HG03575 (cell line): ENCODE measurements at regions not wholly inside any gene's neighbourhood (a gene's known extent, or its start where the extent isn't known, plus 50 kb on each side); places are given as distances from the start of the nearest gene placed in this dataset.

Experiments
- ATAC-seq: cut with Tn5 transposase; IDR thresholded peaks from one replicate; pipeline ENCODE4 v1.9.1; 2021; ENCODE audit not compliant: unreplicated experiment, insufficient number of reproducible peaks, low FRiP score; ENCODE audit errors: extremely low read depth

DNA sequence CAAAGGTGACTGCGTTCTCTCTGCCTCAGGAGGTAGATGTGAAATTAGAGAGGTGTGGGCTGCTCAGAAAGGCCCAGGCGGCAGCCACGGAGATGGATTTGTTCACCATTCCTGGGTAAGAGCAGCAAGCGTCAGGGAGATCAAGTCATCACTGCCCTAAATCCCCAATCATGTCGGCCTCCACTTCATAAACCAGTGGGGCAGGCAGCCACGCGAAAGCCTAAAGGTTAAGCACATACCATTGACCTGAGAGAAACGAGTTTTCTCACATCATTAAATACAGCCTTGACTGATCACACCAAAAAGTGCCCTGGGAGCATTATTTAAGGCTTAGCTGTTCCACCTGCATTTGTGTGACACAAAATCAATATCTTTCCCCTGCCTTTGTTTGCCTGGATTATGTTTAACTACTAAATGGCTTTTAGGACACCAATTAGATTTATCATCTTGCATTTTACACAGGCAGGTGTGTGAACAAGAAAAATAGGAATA is 50.7 kb upstream of the FOXB1 start:
- ATAC-seq = no peak

DNA sequence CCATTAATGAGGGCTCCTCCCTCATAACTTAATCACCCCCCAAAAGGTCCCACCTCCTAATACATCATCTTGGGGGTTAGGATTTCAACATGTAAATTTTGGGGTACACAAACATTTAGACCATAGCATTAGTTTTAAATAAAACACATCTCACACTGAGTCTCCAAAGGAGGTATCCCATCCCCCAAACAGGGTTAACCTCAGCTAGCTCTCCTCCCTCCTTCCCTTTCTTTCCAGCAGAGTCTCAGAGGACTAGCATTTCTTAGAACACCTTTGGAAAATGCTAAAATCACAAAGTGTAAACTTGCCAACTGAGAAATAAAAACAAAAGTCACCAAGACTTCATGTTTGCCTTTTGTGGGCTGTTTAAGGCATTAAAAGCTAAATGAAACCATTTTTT is 51.2 kb upstream of the FOXB1 start:
- no peak for ATAC-seq

DNA sequence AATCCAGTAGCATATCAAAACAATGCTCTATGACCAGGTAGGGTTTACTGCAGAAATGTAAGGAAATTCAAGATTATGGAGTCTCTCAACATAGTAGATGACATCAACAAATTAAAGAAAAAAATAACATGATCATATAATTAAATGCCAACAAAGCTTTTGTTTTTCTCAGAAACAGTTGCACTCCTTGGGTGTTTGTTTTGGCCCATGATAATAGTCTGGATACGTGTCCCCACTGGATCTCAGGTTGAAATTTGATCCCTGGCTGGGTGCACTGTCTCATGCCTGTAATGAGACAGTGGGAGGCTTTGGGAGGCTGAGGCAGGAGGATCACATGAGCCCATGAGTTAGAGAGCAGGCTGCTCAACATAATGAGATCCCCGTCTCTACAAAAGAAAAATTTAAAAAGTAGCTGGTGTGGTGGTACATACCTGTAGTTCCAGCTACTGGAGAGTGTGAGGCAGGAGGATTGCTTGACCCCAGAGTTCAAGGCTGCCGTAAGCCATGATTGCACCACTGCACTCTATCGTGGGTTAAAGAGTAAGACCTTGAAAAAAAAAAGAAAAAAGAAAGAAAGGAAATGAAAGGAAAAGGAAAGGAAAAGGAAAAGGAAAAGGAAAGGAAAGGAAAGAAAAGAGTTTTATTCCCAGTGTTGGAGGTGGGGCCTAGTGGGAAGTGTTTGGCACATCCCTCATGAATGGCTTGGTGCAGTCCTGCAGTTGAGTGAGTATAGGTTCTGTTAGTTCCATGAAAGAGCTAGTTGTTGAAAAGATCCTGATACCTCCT is 53.3 kb upstream of the FOXB1 start:
- ATAC-seq = no peak

DNA sequence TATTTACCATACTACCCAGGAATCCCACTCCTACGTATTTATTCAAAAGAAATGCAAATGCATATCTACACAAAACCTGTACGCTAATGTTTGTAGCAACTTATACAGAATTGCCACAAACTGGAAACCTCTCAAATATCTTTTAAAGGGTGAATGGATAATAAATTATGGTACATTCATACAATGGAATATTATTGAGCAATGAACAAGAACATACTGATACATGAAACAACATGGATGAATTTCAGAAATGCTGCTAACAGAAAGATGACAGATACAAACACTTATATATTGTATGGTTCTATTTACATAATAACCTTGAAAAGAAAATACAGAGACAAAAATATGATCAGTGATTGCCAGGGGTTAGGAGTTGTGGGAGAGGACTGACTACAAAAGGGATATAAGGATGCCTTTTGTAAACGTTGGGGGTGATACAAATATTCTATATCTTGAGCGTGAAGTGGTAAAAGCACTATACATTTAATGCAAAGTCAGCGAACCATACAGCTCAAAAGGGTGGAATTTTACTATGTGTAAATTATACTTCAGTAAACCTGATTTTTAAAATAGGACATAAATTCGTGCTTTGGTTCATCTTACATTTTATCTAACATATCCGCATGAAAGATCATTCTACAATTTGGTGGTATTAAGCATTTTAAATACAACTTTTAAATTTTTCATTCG is 55.0 kb upstream of the FOXB1 start:
- no peak for ATAC-seq

DNA sequence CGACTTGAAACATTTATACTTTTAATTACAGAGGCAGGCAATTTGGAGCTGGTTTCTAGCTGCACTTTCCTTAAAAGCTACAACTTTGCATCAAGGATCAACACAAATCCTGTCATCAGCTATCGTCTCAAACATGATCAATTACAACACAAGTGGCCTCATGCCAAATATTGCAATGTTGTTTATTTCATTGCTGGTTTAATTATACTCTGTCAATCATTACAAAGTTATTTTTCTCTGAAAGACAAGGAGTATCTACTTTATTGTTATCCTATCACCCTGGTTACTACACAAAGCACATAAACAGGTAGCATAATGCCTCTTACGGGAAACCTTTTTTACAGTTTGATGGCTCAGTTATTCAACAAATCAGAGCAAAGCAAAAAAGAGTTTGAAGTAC is 58.0 kb upstream of the FOXB1 start:
- no peak for ATAC-seq

DNA sequence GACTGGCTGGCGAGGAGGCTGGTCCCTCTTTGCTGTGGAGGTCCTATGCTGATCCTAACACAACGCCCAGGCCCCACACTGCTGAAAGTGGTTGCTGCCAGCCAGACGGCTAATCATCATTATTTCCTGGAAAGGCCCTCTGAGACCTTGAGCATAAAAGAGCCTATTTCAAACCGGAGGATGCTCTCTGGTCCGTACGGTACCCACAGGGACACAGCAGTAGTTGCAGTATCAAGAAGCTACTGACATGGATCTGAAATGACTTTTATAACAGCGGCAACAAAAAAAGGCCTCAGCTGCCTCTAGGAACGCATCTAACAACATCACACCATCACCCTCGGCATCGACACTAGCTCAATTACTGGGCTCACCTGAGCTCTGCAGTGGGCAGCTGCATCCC is 59.1 kb upstream of the FOXB1 start:
- ATAC-seq = no peak

DNA sequence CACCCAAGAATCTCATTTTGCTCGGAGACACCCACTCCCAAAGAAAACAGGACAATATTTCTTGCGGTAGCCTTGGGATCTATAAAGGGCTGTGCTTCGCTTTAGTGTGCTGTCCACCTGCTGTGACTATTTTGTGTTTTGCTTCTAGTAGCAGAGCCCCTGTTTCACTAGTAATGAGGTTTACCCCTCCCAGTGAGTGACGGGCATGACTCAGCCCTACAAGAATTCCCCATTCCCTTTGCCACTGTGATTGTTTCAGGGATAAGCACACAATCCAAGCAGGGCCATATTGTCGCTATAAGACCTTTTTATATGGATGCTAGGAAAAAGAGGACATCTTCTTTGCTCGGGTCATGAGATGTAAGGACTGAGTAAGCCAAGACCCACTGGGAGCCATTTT is 62.5 kb upstream of the FOXB1 start:
- no peak for ATAC-seq

DNA sequence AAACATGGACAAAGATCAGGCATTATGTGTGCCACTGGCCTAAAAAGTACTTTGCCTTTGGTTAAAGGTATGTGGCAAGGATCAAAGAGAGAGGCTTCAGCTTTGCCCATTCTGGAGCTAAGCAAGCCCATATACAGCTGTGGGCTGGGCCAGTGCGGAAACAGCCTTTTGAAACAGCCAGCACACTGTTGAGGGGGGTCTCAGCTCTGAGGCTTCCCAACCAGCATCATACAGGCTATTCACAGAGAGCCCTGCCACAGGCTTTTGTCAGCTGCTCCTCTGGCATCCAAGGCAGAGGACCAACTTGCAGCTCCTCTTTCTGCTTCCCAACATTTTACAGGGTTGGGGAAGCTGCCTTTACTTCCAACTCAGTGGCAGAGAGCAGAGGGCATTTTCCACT is 63.2 kb upstream of the FOXB1 start:
- ATAC-seq = no peak

DNA sequence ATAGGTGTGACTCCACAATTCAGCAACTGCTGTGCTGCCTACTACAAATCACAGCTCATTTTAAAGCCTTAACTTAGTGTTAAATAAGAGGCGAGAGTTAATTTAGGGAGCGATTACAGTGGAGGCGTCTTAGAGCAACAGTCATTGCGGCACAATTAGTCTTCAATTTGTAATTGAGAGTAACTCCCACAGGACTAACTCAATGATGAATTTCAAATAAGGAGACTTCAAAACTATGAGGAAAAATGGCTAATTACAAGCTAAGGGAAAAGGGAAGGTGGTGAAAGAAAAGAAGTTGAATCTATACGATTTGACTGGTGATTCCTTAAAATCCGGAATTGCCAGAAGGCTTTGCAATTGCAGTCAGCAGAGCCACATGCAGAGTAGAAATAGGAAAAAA is 63.7 kb upstream of the FOXB1 start:
- no peak for ATAC-seq

DNA sequence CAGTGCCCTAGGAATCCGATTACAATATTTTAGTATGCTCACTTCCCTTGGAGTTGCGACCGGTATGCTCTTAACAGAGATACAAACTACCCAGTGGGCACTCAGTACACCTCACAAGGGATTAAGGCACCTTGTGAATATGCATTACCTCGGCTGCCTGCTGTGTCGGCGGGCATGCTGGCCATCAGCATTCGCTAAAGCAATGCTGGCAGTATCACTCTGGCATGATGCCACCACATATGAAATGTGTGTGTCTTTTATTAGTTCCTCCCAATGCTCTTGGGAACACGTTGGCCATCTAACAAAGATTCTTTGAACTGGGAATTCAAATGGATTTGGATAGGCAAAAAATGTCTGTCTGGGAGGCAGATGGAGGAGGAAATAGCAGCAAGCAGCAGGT is 67.4 kb upstream of the FOXB1 start:
- ATAC-seq = no peak

DNA sequence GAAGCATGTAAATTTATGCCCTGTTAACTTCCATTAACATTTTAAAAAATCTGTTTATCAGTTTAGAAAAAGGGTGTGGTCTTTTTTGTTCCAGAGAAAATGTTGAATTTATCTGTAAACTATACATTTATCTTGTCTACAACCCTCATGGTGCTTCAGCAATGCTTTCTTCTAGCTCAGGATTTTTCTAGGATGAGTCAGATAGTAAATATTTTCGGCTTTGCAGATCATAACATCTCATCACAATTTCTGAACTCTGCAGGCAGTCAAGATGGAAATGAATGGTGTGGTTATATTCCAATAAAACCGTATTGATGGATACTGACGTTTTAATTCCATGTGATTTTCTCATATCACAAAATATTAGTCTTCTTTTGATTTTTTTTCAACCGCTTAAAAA is 70.5 kb upstream of the FOXB1 start:
- no peak for ATAC-seq

DNA sequence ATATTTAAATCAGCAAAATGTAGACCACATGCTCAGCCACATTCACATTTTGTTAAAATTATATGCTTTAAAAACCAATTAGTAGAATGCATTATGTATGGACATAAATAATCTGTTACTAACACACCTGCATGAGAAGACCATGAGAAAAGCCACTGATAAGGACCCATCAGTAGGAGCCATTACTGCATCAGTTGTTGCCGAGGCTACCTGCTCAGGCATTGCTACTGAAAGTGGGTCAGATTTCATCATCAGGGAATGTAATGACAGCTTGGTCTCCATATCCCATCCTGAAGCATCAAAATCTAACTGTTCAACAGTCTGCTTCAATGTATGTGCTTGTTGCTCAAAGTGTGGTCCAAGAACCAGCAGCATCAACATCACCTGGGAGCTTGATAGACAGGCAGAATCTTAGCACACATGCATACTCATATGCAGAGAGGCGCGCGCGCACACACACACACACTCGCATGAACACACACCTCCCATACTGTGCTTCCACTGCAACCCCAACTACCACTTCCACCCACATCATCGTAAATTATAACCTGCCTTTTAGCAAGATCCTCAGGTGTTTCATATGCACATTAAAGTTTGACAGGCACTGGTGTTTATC is 72.4 kb upstream of the FOXB1 start:
- ATAC-seq = no peak

DNA sequence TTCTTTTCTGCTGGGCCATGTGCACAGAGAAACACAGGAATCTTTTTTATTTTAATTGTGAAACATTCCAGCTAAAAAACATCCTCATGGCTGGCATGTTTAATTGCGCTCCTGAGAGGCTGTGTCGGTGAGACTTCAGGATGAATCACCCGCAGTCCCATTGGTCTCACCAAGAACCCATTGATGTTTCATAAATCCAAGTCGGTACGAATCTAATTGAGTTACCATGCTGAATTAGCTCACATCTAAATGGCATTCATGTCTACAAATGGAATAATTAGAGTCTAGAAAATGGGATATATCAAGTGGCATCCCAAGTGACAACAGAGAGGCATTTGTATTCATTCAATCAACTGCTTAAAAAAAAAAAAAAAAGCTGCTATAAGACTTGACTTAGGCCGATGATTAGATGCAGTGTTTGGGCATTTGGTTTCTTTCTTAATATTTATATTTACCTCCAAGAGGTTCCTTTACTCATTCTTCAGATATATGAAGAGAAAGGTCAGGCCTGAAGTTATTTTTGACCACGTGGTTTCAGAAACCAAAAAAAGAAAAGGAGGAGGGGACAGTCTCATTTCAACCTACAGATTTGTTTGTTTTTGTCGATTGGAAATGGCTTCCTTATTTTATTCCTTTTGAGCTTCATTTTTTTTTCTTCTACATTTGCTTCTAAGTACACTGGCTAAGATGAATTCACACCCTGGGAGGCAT is 79.1 kb upstream of the FOXB1 start:
- ATAC-seq = no peak

DNA sequence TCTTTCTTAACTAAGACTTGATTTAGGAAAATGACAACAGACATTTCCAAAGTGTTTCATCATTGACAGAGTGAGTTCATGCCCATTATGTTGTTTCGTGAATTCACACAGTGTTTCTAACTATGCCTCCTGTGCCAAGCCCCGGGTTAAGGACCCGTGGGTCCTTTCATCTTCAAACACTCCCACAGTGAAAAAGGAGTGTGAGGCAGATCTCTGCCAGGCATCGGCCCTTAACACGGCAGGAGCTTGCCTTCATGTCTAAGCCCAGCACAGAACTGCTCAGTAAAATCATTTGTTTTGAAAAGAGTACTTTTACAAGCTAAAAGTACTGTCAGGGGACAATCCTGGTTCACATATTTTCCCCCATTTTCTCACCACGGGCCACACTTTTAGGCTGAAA is 80.0 kb upstream of the FOXB1 start:
- no peak for ATAC-seq

DNA sequence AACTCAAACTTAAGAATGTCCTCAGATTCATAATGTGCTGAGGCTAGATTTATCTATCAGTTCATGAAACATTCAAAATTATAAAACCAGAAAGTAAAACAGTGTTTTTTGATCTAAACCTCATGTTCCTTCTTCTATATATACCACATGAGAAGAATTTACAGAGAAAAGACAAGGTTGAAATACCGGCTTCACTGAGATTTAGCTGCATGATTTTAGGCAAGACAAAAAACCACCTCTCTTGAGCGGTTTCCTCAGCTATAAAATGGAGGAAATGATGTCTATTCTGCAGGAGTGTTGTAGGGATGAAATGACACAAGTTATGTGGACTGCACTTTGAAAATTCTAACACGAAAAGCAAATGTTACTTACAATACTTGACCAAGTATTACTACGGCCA is 80.6 kb upstream of the FOXB1 start:
- no peak for ATAC-seq

DNA sequence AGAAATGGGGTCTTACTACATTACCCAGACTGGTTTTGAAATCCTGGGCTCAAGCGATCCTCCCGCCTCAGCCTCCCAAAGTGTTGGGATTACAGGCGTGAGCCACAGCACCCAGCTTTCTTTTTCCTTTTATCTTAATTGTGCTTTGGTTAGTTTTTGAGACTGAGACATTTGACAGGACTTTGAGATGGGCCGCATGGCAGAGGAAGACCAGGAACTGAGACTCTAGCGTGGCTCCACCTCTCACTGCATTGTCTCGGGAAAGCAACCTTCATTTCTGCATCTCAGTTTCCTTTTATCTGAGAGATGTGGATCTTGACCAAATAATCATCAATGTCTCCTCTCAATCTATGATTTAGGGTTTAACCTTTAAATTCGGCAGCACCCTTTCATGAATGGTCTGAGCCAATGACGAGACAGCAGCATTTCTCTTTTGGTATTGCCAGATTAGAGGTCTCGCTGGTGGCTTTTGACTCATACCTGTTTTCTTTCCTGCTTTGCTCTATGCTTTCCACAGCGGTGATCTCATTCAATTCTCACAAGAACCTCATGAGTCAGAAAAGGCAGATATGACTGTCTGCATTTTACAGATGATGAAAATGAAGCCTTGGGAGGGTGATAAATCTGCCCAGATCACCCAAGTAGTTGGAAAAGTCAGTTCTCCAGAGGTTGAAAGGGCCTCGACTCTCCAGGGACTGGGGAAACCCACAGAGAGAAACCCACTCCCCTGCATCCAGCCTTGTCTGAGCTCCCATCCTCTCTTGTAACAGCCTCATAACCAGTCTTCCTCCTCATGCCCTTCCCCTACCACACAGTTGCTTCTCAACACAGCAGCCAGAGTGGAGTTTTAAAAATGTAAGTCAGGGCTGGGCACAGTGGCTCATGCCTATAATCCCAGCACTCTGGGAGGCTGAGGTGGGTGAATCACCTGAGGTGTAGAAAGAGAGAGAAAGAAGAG is 84.8 kb upstream of the FOXB1 start:
- ATAC-seq = no peak

DNA sequence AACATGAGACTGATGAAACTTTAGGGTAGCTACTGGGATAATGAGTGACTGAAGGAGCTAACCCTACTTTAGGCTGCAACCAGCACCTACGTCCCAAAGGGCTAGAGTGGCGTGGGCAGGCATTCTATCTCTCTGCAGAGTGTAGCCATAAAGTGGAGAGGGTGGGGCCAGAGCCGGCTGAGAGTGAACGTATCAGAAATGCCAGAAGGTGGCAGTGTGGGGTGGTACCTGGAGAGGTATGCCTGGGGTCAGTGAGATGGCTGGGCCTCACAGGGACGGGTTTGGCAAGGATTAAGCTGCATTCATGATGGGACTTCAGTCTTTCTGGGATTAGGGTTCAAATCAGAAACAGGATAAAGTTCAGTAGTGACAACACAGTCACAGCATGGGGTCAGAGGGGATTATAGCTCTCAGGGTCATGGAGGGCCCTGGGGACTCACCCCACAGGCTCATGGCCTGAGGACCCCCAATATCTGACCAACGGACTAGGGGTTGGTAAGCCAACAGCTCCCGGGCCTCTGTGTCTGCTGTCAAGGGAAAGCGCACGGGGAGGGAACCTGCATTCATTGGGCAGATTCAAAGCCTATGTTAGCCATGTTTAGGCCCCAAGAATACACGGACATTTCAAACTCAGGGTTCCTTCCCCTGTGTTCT is 86.5 kb upstream of the FOXB1 start:
- peak; percentile 51 for ATAC-seq

DNA sequence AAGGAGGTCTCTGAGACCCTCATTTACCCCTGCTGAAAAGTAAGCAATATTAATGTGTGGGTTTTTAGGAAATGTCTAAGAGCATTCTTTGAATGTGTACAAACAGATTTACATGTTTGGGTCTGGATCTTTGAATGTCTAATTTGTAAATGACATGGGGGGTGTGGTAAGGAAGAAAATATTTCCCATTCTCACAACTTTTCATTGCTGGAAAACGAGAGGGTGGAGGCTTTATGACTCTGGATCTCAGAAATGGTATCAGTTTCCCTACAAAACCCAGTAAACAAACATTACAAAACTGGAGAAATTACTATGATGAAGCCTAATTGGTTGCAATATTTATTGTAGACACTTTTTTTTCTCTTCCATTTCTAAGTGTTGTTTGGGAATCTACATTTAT is 98.1 kb upstream of the FOXB1 start:
- no peak for ATAC-seq
